Astrocyte (in vitro differentiated cells and primary cell): ENCODE measurements at regions not wholly inside any gene's neighbourhood (a gene's known extent, or its start where the extent isn't known, plus 50 kb on each side); places are given as distances from the start of the nearest gene placed in this dataset.

Experiments
- DNase-seq: peaks from one replicate; pipeline ENCODE4 v3.0.0-alpha.2; 2010; ENCODE audit warnings: low read depth
- FAIRE-seq: peaks from 2 replicates; lab custom pipeline; 2011; peaks lifted over from hg19 to GRCh38; lab: Jason Lieb, UNC
- H2AFZ ChIP-seq: 2 replicates; pipeline ENCODE4 v1.6.0; 2012; ENCODE audit warnings: low read depth, low read length, inconsistent platforms
- H3K27ac ChIP-seq: 2 replicates; pipeline ENCODE4 v1.5.1; 2011; ENCODE audit warnings: low read depth, low read length, inconsistent platforms
- H3K27me3 ChIP-seq: 2 replicates; pipeline ENCODE4 v1.6.0; 2011; ENCODE audit warnings: low read length, inconsistent platforms; ENCODE audit not compliant: insufficient read depth
- H3K36me3 ChIP-seq: 2 replicates; pipeline ENCODE4 v1.5.1; 2011; ENCODE audit warnings: low read length, inconsistent platforms; ENCODE audit not compliant: insufficient read depth
- H3K4me1 ChIP-seq: 2 replicates; pipeline ENCODE4 v1.5.1; 2011; ENCODE audit warnings: low read length, inconsistent platforms; ENCODE audit not compliant: insufficient read depth
- H3K4me2 ChIP-seq: 2 replicates; pipeline ENCODE4 v1.6.0; 2012; ENCODE audit warnings: low read length, inconsistent platforms
- H3K4me3 ChIP-seq: 2 replicates; pipeline ENCODE4 v1.5.1; 2011; ENCODE audit warnings: low read depth, mild to moderate bottlenecking, low read length, inconsistent platforms; ENCODE audit not compliant: insufficient read depth
- H3K79me2 ChIP-seq: 2 replicates; pipeline ENCODE4 v1.6.0; 2012; ENCODE audit warnings: mild to moderate bottlenecking, low read length, inconsistent platforms; ENCODE audit not compliant: insufficient read depth
- H3K9ac ChIP-seq: 2 replicates; pipeline ENCODE4 v1.6.0; 2012; ENCODE audit warnings: mild to moderate bottlenecking, low read length, inconsistent platforms
- H3K9me3 ChIP-seq: 2 replicates; pipeline ENCODE4 v1.5.1; 2012; ENCODE audit warnings: low read depth, mild to moderate bottlenecking, low read length, inconsistent platforms; ENCODE audit not compliant: insufficient read depth
- H4K20me1 ChIP-seq: 2 replicates; pipeline ENCODE4 v1.6.0; 2012; ENCODE audit warnings: low read length, inconsistent platforms; ENCODE audit not compliant: insufficient read depth
- H3K27ac Mint-ChIP-seq: one replicate; pipeline ENCODE4 v1.8.0; 2021; ENCODE audit warnings: mild to moderate bottlenecking, mixed read lengths; ENCODE audit not compliant: unreplicated experiment
- H3K27me3 Mint-ChIP-seq: one replicate; pipeline ENCODE4 v1.8.0; 2021; ENCODE audit warnings: low read depth, mixed read lengths; ENCODE audit not compliant: unreplicated experiment
- H3K36me3 Mint-ChIP-seq: one replicate; pipeline ENCODE4 v1.8.0; 2021; ENCODE audit warnings: low read depth, mixed read lengths; ENCODE audit not compliant: unreplicated experiment
- H3K4me1 Mint-ChIP-seq: one replicate; pipeline ENCODE4 v1.8.0; 2021; ENCODE audit warnings: low read depth, mixed read lengths; ENCODE audit not compliant: unreplicated experiment
- H3K4me3 Mint-ChIP-seq: one replicate; pipeline ENCODE4 v1.8.0; 2021; ENCODE audit warnings: mild to moderate bottlenecking, moderate library complexity, mixed read lengths; ENCODE audit not compliant: unreplicated experiment
- H3K9me3 Mint-ChIP-seq: one replicate; pipeline ENCODE4 v1.8.0; 2021; ENCODE audit warnings: mild to moderate bottlenecking, mixed read lengths; ENCODE audit not compliant: unreplicated experiment
- EZH2 ChIP-seq: IDR thresholded peaks from 2 replicates; pipeline ENCODE4 v1.6.1; 2012; ENCODE audit warnings: mild to moderate bottlenecking, low read length, inconsistent platforms; ENCODE audit not compliant: insufficient read depth
- TF ChIP-seq, protein P1 (sequence below): IDR thresholded peaks from 2 replicates; pipeline ENCODE4 v1.5.1; 2011; ENCODE audit warnings: low read depth, mild to moderate bottlenecking, inconsistent platforms, low read length, moderate library complexity; ENCODE audit not compliant: insufficient read depth

DNA sequence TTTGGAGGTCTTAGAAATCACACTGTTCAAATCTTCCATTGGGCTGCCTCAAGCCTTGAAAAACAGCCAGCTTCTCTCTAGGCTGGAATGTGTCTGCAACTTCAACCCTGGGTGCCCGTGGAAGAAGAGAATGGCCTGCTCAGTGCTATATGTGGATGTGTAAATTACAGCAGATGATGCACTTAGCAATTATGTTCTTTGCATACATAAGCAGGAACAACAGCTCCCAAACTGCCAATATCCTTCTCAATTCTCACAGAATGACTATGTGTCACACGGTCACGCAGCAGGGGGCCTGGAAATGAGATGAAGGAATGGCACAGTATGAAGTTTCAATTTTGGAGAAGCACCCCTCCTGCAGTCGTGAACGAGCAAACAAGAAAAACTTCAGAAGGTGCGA, 175.2 kb upstream of the SMARCA2 start:
- H3K9me3 Mint-ChIP-seq, result peaks cover 2% of the 10 kb centered on the region
- no peak overlapping the region for H2AFZ ChIP-seq
- H3K36me3 Mint-ChIP-seq, result no peaks in the 10 kb centered on the region

DNA sequence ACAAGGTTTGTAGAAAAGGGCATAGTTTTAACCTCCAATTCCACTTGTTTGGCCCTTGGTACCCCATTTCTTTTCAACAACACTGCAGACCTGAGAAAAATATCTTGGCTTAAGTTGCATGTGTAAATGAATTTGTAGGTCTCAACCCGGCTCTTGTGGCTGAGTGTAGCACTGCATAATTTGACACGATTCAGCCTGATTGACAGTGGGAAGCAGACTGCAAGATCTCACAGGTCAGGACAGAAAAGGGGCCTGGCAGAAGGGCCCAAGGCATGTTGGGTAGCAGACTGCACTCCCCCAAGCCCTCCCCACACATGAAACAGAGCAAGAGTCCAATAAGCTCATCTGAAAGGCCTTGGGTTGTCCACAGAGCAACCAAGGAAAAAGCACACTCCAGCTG, 169.7 kb upstream of the SMARCA2 start:
- H3K27ac ChIP-seq, result no peak overlapping the region
- Mint-ChIP-seq H3K27ac (no peak overlapping the region), H3K27me3 (peaks cover 10% of the 10 kb centered on the region), H3K9me3 (peaks cover 3% of the 10 kb centered on the region), H3K36me3 (no peaks in the 10 kb centered on the region), H3K4me1 (no peaks in the 10 kb centered on the region), H3K4me3 (no peak overlapping the region)
- DNase-seq (no peak), FAIRE-seq (no peak)
- H3K4me3 ChIP-seq, result no peak overlapping the region
- no peak overlapping the region for H3K4me2 ChIP-seq
- H4K20me1 ChIP-seq, result no peaks in the 10 kb centered on the region
- no peaks in the 10 kb centered on the region for H3K79me2 ChIP-seq
- H3K9ac ChIP-seq, result no peak overlapping the region
- no peak overlapping the region for H2AFZ ChIP-seq
- no peaks in the 10 kb centered on the region for H3K36me3 ChIP-seq
- no peak for TF ChIP-seq EZH2
- TF ChIP-seq, protein P1, sequence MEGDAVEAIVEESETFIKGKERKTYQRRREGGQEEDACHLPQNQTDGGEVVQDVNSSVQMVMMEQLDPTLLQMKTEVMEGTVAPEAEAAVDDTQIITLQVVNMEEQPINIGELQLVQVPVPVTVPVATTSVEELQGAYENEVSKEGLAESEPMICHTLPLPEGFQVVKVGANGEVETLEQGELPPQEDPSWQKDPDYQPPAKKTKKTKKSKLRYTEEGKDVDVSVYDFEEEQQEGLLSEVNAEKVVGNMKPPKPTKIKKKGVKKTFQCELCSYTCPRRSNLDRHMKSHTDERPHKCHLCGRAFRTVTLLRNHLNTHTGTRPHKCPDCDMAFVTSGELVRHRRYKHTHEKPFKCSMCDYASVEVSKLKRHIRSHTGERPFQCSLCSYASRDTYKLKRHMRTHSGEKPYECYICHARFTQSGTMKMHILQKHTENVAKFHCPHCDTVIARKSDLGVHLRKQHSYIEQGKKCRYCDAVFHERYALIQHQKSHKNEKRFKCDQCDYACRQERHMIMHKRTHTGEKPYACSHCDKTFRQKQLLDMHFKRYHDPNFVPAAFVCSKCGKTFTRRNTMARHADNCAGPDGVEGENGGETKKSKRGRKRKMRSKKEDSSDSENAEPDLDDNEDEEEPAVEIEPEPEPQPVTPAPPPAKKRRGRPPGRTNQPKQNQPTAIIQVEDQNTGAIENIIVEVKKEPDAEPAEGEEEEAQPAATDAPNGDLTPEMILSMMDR, result no peak
- H3K27me3 ChIP-seq, result no peaks in the 10 kb centered on the region
- peaks cover 8% of the 10 kb centered on the region for H3K9me3 ChIP-seq
- no peaks in the 10 kb centered on the region for H3K4me1 ChIP-seq

More for the DNA sequence above, 175.2 kb upstream of the SMARCA2 start:
- Histone ChIP-seq H3K4me3 (no peak overlapping the region), H3K36me3 (no peaks in the 10 kb centered on the region), H3K9ac (no peak overlapping the region), H3K4me2 (no peak overlapping the region), H3K9me3 (peaks cover 3% of the 10 kb centered on the region), H4K20me1 (no peaks in the 10 kb centered on the region), H3K79me2 (no peaks in the 10 kb centered on the region), H3K27ac (no peak overlapping the region), H3K27me3 (no peaks in the 10 kb centered on the region), H3K4me1 (no peaks in the 10 kb centered on the region)
- TF ChIP-seq, protein P1, result no peak
- no peak for TF ChIP-seq EZH2
- DNase-seq (no peak), FAIRE-seq (no peak)
- no peak overlapping the region for H3K4me3 Mint-ChIP-seq
- no peaks in the 10 kb centered on the region for H3K4me1 Mint-ChIP-seq
- peaks cover 11% of the 10 kb centered on the region for H3K27me3 Mint-ChIP-seq
- H3K27ac Mint-ChIP-seq, result no peak overlapping the region

- no peak overlapping the region for H3K27ac Mint-ChIP-seq
- H3K36me3 Mint-ChIP-seq, result no peaks in the 10 kb centered on the region
- Histone ChIP-seq H3K79me2 (no peaks in the 10 kb centered on the region), H3K27ac (no peak overlapping the region), H3K4me2 (no peak overlapping the region), H3K4me1 (no peaks in the 10 kb centered on the region), H3K27me3 (no peaks in the 10 kb centered on the region), H4K20me1 (no peaks in the 10 kb centered on the region), H3K4me3 (no peak overlapping the region), H3K9ac (no peak overlapping the region), H2AFZ (no peak overlapping the region), H3K36me3 (no peaks in the 10 kb centered on the region), H3K9me3 (no peaks in the 10 kb centered on the region)
- H3K4me1 Mint-ChIP-seq, result no peaks in the 10 kb centered on the region
- H3K4me3 Mint-ChIP-seq, result no peak overlapping the region
- FAIRE-seq (no peak), DNase-seq (no peak)
- peaks cover 6% of the 10 kb centered on the region for H3K27me3 Mint-ChIP-seq
- TF ChIP-seq, protein P1, result no peak
- TF ChIP-seq EZH2, result no peak
- peaks cover 2% of the 10 kb centered on the region for H3K9me3 Mint-ChIP-seq
These were observed 159.4 kb upstream of the SMARCA2 start for GRCh38 chr9:1855726-1856125.
